LNCAP (cell line): ENCODE measurements at regions not wholly inside any gene's neighbourhood (a gene's known extent, or its start where the extent isn't known, plus 50 kb on each side); places are given as distances from the start of the nearest gene placed in this dataset.

Experiments used
- CTCF ChIP-seq: fragments of 450-650 bp; IDR thresholded peaks from 2 replicates; pipeline ENCODE4 v1.5.1; 2017; ENCODE audit warnings: mild to moderate bottlenecking

GRCh38 chr17:73901661-73902415 lies 257.6 kb upstream of the SDK2 start:
- no peak for TF ChIP-seq CTCF

GRCh38 chr17:73902416-73903181 lies 258.4 kb upstream of the SDK2 start:
- no peak for TF ChIP-seq CTCF

GRCh38 chr17:73906896-73907870 lies 262.9 kb upstream of the SDK2 start:
- TF ChIP-seq CTCF, result no peak

- no peak for TF ChIP-seq CTCF
These were observed 264.9 kb upstream of the SDK2 start for GRCh38 chr17:73909186-73909585.

- TF ChIP-seq CTCF, result no peak
These were observed 266.0 kb upstream of the SDK2 start for GRCh38 chr17:73910206-73910605.

- TF ChIP-seq CTCF, result no peak
These were observed 266.7 kb upstream of the SDK2 start for GRCh38 chr17:73910821-73911515.
